Vagina (tissue), 2 donors: ENCODE measurements at regions not wholly inside any gene's neighbourhood (a gene's known extent, or its start where the extent isn't known, plus 50 kb on each side); places are given as distances from the start of the nearest gene placed in this dataset.

Source experiments
- POLR2A ChIP-seq, 2 donors: fragments of 450-650 bp; IDR thresholded peaks; one replicate each; pipeline ENCODE4 v1.6.1; 2017; ENCODE audit warnings: antibody characterized with exemption in 2 of 2, mild to moderate bottlenecking in 2 of 2, moderate library complexity in 2 of 2
- POLR2AphosphoS5 ChIP-seq, 2 donors: sonication (generic); formaldehyde crosslinking; IDR thresholded peaks; one replicate each; pipeline ENCODE4 v1.9.0; 2017; ENCODE audit warnings: antibody characterized with exemption in 2 of 2, mild to moderate bottlenecking in 2 of 2, low read depth in 1 of 2; ENCODE audit not compliant: insufficient read depth in 1 of 2
- TF ChIP-seq, protein P1 (sequence below), 3 experiments: fragments of 450-650 bp in 2 of 3; fragments of 200-600 bp in 1 of 3; sonication (generic) in 1 of 3; IDR thresholded peaks; one replicate each; pipeline ENCODE4 v1.5.1; 2017 to 2019; ENCODE audit warnings: antibody characterized with exemption in 3 of 3, mild to moderate bottlenecking in 2 of 3, moderate library complexity in 2 of 3

GRCh38 chr4:12966726-12967125 lies 517.4 kb downstream of the RAB28 start:
- TF ChIP-seq POLR2AphosphoS5 (IDR thresholded peaks at IDR 0.05; ENCODE audit: insufficient read depth in 1 of 2, low read depth in 1 of 2) (no peak), POLR2A (IDR thresholded peaks at IDR 0.05) (no peak)
- TF ChIP-seq, protein P1, sequence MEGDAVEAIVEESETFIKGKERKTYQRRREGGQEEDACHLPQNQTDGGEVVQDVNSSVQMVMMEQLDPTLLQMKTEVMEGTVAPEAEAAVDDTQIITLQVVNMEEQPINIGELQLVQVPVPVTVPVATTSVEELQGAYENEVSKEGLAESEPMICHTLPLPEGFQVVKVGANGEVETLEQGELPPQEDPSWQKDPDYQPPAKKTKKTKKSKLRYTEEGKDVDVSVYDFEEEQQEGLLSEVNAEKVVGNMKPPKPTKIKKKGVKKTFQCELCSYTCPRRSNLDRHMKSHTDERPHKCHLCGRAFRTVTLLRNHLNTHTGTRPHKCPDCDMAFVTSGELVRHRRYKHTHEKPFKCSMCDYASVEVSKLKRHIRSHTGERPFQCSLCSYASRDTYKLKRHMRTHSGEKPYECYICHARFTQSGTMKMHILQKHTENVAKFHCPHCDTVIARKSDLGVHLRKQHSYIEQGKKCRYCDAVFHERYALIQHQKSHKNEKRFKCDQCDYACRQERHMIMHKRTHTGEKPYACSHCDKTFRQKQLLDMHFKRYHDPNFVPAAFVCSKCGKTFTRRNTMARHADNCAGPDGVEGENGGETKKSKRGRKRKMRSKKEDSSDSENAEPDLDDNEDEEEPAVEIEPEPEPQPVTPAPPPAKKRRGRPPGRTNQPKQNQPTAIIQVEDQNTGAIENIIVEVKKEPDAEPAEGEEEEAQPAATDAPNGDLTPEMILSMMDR (IDR thresholded peaks at IDR 0.05) = no peak
